ENCODE measurements at regions not wholly inside any gene's neighbourhood (a gene's known extent, or its start where the extent isn't known, plus 50 kb on each side); places are given as distances from the start of the nearest gene placed in this dataset.

DNA sequence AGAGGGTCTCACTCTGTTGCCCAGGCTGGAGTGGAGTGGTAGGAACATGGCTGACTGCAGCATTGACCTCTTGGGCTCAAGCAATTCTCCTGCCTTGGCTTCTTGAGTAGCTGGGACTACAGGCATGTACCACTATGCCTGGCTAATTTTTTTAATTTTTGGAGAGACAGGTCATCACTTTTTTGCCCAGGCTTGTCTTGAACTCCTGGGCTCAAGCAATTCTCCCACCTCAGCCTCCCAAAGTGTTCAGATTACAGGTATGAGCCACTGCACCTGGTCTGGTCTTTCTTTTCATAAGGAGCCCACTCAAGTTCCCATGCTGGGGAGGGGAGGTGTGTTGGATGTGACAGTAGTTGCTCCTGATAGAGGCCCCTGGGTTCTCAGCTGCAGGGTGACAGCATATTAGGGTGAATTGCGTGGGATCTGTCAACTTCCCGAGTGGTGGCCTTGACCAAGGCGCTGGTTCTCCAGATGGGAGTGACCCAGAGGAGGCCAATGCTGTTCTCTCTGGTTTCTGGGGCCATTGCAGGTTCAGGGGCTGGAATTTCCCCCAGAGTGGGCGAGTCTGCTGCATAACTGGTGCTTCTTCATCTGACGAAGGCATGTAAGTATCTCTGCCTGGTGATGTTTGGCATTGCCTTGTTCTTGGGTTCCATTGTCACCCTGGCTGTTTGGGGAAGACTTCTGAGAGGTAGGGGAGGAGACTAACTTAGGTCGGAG is 52.4 kb upstream of the ESRRB start:
- DNase-seq (ENCODE audit: low read depth) = no peak
- TF ChIP-seq, protein P1, sequence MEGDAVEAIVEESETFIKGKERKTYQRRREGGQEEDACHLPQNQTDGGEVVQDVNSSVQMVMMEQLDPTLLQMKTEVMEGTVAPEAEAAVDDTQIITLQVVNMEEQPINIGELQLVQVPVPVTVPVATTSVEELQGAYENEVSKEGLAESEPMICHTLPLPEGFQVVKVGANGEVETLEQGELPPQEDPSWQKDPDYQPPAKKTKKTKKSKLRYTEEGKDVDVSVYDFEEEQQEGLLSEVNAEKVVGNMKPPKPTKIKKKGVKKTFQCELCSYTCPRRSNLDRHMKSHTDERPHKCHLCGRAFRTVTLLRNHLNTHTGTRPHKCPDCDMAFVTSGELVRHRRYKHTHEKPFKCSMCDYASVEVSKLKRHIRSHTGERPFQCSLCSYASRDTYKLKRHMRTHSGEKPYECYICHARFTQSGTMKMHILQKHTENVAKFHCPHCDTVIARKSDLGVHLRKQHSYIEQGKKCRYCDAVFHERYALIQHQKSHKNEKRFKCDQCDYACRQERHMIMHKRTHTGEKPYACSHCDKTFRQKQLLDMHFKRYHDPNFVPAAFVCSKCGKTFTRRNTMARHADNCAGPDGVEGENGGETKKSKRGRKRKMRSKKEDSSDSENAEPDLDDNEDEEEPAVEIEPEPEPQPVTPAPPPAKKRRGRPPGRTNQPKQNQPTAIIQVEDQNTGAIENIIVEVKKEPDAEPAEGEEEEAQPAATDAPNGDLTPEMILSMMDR (conservative IDR thresholded peaks at IDR 0.05; ENCODE audit: low read depth, low read length) = no peak

DNA sequence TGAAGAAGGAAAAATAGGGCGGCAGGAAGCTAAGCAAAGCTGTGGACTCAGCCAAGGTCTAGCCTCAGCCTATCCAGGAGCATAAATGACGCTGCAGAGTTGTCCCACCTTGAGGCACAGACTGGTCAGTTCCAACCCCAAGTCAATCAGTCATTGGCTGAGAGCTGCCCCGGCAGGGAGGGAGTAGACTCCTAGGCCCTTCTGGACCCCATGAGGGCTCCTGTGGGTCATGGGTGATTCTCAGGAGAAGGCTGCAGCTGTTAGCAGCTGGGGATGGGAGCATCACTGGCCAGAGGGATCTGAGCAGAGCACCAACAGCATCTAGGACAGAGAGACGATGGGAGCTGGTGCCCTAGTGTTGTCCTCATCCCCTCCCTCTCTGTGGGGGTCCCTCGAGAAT is 51.8 kb upstream of the ESRRB start:
- no peak overlapping the region for H3K4me3 ChIP-seq (ENCODE audit: low read depth, low read length)
- DNase-seq (ENCODE audit: low read depth) = no peak
- TF ChIP-seq, protein P1 (conservative IDR thresholded peaks at IDR 0.05; ENCODE audit: low read depth, low read length) = no peak

More for the DNA sequence above, 52.4 kb upstream of the ESRRB start:
- no peak overlapping the region for H3K4me3 ChIP-seq (ENCODE audit: low read depth, low read length)
